Right kidney (tissue), 1 donor: ENCODE measurements at regions not wholly inside any gene's neighbourhood (a gene's known extent, or its start where the extent isn't known, plus 50 kb on each side); places are given as distances from the start of the nearest gene placed in this dataset.
"Not testable (repeated sequence)": the region's sequence is repeated elsewhere in the genome, so short reads cannot be mapped to it uniquely, and the experiment has no call there.

Experiments used
- DNase-seq: peaks from one replicate; pipeline ENCODE4 v3.0.0-alpha.2; 2016

GRCh38 chr6:14571746-14572145, 454.2 kb downstream of the CD83 start:
- DNase-seq: no peak

DNA sequence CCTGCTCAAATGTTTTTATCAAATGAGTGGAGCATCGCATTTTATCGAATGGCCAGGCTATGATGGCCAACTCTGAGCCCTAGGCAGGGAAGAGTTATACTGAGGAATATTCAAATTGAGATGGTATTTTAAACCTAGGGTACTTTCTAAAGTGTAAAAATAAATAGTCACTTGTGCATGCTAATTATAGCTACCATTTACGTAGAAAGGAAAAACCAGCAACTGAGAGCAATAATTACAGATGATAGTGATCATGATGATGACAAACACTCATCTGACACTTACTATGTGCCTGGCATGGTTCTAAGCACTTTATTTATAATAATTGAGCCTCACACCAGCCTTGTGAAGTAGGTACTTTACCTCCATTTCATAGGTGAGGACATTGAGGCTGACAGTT, 455.7 kb downstream of the CD83 start:
- no peak for DNase-seq

DNA sequence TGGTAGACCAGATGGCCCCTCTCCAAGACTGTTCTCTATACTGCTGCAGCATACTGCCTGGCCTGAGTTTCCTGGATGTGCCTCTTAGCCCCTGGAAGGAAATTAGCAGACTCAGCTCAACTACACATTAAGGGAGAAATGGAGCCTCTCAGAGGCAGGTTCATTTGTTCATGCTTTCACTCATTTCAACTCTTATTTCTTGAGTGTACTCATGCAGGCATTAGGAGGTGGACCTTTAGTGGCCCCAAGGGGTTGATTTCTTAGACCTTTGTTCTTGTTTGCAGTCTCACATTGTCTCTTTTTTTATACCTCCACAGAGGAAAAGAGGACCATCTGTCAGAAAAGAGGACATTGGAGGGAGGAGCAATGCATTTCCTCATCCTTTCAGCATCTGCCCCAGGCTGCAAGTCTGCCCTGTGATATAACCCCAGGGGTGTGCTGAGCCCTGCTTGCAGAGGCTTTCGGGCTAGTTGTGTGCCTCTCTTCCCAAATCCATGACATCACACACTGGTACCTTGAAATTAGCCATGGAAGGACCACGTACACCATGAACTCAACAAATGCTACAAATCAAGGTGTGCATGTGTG, 456.2 kb downstream of the CD83 start:
- DNase-seq: no peak

DNA sequence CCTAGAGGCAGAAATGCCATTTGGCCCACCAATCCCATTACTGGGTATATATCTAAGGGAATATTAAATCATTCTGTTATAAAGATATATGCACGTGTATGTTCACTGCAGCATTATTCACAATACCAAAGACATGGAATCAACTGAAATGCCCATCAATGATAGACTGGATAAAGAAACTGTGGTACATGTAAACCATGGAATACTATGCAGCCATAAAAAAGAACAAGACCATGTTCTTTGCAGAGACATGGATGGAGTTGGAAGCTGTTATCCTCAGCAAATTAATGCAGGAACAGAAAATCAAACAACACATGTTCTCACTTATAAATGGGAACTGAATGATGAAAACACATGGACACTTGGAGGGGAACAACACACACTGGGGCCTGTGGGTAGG, 458.4 kb downstream of the CD83 start:
- no peak for DNase-seq

- no peak for DNase-seq
These were observed 461.4 kb downstream of the CD83 start for GRCh38 chr6:14578994-14579393.

DNA sequence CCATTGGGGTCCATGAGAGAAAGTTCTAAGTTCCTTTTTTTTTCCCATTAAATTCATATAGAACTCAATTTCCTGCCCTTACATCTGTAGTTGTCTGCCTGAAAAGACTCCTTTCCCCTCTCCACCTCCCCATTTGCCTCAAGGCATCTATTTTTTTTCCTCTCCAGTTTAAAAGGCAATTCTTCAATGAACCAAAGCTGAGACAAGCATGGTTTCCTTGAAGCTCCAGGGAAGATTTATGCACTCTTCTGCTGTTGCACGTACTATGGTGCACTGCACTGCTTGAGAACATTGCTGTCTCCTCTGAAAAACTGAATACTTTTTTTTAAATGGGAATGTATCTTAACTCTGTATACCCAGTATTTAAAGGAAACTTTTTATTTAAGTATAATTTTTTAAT, 465.2 kb downstream of the CD83 start:
- no peak for DNase-seq

- DNase-seq: no peak
These were observed 466.3 kb downstream of the CD83 start for GRCh38 chr6:14583826-14584225.

- no peak for DNase-seq
These were observed 466.9 kb downstream of the CD83 start for GRCh38 chr6:14584450-14584849.

- DNase-seq: no peak
These were observed 468.1 kb downstream of the CD83 start for GRCh38 chr6:14585689-14586088.

DNA sequence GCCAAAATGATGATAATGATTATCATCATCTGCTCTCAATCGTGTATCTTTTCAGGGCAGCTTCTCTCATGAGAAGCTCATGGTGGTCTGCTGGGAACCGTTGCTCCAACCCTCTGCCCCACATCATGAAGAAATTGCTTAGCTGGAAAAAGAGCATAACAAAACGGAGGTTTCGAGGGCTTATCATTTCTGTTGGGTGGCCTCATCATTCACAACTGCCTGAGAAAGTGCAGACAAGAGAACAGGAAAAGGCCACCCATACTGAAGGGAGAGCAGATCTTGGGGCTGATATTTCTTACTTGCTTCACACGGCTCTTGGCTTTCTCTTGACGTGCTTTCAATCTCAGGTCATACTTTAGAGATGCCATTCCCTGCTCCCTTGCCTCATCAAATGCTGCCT, 471.6 kb downstream of the CD83 start:
- no peak for DNase-seq

- no peak for DNase-seq
These were observed 473.0 kb downstream of the CD83 start for GRCh38 chr6:14590586-14590985.

GRCh38 chr6:14591998-14592397, 474.4 kb downstream of the CD83 start:
- no peak for DNase-seq

GRCh38 chr6:14593286-14593685, 475.7 kb downstream of the CD83 start:
- DNase-seq: no peak

GRCh38 chr6:14595751-14596150, 478.2 kb downstream of the CD83 start:
- DNase-seq: no peak

DNA sequence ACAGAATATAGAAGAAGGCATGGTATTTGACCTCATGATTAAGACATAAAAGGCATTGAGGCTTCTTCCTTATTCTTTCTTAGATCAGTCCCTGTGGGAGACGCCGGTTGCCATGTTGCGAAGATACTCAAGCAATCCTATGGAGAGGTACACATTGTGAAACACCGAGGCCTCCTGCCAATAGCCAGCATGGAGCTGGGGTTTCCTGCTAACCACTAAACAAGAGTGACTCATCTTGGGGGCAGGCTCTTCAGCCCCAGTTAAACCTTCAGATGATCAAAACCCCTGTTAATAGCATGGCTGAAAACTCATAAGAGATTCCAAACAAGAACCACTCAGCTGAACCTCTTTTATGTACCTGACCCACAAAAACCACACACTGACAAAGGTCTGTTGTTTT, 478.8 kb downstream of the CD83 start:
- DNase-seq: no peak

- no peak for DNase-seq
These were observed 479.5 kb downstream of the CD83 start for GRCh38 chr6:14597090-14597489.

- no peak for DNase-seq
These were observed 480.7 kb downstream of the CD83 start for GRCh38 chr6:14598017-14598864.

DNA sequence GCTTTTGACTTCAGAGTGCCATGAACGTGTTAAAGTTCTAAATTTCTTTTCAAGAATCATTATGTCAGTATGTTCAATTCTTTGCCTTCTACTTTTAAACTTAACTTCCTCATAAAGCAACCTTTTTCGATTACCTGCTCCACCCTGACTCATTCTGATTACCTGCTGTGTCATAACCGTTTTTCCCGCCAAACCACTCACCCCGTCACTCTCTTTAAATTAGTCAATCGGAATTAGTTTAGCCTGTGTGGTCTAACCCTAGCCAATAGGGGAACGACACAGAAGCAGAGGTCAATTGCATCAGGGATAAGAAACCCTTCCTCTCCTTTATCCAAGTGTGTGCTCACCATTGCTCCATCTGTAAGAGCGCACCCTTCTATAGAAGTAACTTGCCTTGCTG, 482.7 kb downstream of the CD83 start:
- DNase-seq: not testable (repeated sequence)

GRCh38 chr6:14601490-14601889, 483.9 kb downstream of the CD83 start:
- no peak for DNase-seq

- DNase-seq: no peak
These were observed 488.8 kb downstream of the CD83 start for GRCh38 chr6:14606353-14606752.

- DNase-seq: no peak
These were observed 492.6 kb downstream of the CD83 start for GRCh38 chr6:14610141-14610540.

DNA sequence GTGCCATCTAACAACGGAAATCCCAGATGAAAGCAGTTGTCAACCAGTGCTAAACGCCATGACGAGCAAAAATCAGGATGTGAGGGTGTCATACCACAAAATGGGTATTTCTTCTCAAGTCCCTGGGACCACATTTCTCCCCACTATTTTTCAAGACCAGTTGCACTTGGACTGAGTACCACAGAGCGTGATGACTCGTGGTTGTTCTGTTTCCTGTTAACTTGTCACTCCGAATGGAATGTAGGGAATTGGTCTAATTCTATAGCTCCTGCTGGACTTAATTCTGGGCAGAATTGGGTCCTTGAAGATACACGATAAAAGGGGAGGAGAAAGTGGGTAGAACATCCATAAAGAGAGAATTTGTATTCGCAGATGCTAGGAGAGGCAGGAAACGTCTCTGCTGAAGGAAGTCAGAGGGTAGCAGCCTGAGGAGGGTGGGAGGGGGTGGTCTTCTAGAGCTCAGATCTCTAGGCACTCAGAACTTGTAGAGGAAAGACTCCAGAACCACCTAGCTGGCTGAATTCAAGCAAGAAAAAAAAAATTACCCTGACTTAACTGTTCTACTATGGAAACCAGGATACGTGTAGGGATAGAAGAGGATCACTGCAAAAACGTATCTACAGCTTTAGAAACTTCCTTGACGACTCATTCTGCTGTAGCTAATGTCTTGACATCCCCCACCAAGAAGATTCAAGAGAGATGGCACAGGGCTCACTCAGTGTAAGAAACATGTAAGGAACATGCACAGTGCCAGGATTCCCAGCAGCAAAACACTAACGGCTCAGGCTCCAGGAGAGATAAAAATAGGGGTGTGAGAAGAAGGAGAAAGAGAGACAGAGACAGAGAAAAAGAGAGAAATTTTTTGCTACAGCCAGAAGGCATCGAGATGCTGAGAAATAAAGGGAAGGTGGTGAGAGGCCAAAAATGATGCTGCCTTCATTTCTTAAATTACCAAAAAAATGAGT, 494.7 kb downstream of the CD83 start:
- no peak for DNase-seq

GRCh38 chr6:14614631-14615030, 497.1 kb downstream of the CD83 start:
- DNase-seq: no peak
